ENCODE measurements at regions not wholly inside any gene's neighbourhood (a gene's known extent, or its start where the extent isn't known, plus 50 kb on each side); places are given as distances from the start of the nearest gene placed in this dataset.

DNA sequence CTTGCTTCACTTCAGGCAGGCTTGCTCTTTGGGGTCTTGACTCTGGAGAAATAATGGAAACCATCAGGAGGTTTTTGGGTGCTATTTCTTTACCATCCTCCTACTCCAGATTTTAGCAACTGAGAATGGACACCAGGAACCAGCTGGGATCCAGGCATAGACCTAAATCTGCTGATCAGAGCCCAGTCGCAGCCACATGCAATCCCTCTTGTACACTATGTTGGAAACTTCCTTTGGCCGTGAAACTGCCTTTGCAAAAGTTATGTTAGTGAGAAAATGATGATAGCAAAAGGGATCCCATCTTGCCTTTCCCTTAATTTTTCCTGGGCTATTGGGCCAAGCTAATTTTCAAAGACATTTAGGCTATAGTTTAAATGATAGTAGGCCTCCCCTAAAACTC lies 158.8 kb upstream of the ARL4C start:
- TF ChIP-seq, protein P1, sequence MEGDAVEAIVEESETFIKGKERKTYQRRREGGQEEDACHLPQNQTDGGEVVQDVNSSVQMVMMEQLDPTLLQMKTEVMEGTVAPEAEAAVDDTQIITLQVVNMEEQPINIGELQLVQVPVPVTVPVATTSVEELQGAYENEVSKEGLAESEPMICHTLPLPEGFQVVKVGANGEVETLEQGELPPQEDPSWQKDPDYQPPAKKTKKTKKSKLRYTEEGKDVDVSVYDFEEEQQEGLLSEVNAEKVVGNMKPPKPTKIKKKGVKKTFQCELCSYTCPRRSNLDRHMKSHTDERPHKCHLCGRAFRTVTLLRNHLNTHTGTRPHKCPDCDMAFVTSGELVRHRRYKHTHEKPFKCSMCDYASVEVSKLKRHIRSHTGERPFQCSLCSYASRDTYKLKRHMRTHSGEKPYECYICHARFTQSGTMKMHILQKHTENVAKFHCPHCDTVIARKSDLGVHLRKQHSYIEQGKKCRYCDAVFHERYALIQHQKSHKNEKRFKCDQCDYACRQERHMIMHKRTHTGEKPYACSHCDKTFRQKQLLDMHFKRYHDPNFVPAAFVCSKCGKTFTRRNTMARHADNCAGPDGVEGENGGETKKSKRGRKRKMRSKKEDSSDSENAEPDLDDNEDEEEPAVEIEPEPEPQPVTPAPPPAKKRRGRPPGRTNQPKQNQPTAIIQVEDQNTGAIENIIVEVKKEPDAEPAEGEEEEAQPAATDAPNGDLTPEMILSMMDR (IDR thresholded peaks at IDR 0.05), result no peak
- TF ChIP-seq POLR2AphosphoS5 (IDR thresholded peaks at IDR 0.05) (no peak), POLR2A (IDR thresholded peaks at IDR 0.05; ENCODE audit: low read depth) (no peak), EP300 (IDR thresholded peaks at IDR 0.05) (no peak)

Measured in esophagus muscularis mucosa (tissue), 4 donors.